Mammary epithelial cell (primary cell): ENCODE measurements at regions not wholly inside any gene's neighbourhood (a gene's known extent, or its start where the extent isn't known, plus 50 kb on each side); places are given as distances from the start of the nearest gene placed in this dataset.

ENCODE experiments used
- CTCF ChIP-seq, 2 donors: IDR thresholded peaks in 1 of 2; conservative IDR thresholded peaks in 1 of 2; 2 replicates each; pipeline ENCODE4 v1.5.1; 2011 to 2012; ENCODE audit warnings: inconsistent platforms in 2 of 2, low read length in 2 of 2, mild to moderate bottlenecking in 2 of 2, control low read depth in 1 of 2, low read depth in 1 of 2; ENCODE audit not compliant: insufficient read depth in 1 of 2; ENCODE audit errors: extremely low read depth in 1 of 2
- EZH2 ChIP-seq: IDR thresholded peaks from 2 replicates; pipeline ENCODE4 v1.6.1; 2012; ENCODE audit warnings: low read length, inconsistent platforms, borderline replicate concordance

DNA sequence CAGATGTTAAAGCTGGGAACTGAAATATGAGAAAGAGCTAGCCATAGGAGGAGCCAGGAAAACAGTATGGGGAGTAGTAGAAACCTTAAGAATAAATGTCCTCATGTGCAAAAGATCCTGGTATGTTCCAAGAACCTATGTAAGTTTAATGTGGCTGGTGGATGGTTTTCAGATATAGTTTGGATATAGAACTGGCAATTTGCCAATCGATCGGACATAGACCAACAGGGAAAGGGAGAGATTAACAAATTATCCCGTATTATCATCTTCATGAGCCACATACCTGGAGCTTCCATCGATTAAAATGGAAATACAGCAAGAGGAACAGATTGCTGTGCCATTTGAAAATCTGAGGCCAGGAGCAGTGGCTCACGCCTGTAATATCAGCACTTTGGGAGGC lies 388.7 kb downstream of the PRELID2 start:
- TF ChIP-seq EZH2 (no peak), CTCF (conservative IDR thresholded peaks at IDR 0.05 in 1 of 2, IDR thresholded peaks at IDR 0.05 in 1 of 2; ENCODE audit: extremely low read depth in 1 of 2, insufficient read depth in 1 of 2, low read depth in 1 of 2, low read length in 2 of 2) (no peak)
